ENCODE measurements at regions not wholly inside any gene's neighbourhood (a gene's known extent, or its start where the extent isn't known, plus 50 kb on each side); places are given as distances from the start of the nearest gene placed in this dataset.

GRCh38 chr11:47906066-47906465 is 57.9 kb upstream of the NUP160 start:
- no peaks in the 10 kb centered on the region for H3K36me3 ChIP-seq
- no peak overlapping the region for H3K27ac ChIP-seq
- H3K9me3 ChIP-seq: no peaks in the 10 kb centered on the region
- WGBS: 89% methylated on average over 6 of the region's 6 CpGs
- no peak overlapping the region for H3K4me3 ChIP-seq
- no peak for DNase-seq (ENCODE audit: low spot score in 2 of 2)
- peaks cover 3% of the 10 kb centered on the region for H3K4me1 ChIP-seq
- TF ChIP-seq POLR2AphosphoS5 (IDR thresholded peaks at IDR 0.05): no peak
- no peak for TF ChIP-seq EP300 (IDR thresholded peaks at IDR 0.05)
- TF ChIP-seq POLR2A (IDR thresholded peaks at IDR 0.05): no peak
- TF ChIP-seq, protein P1, sequence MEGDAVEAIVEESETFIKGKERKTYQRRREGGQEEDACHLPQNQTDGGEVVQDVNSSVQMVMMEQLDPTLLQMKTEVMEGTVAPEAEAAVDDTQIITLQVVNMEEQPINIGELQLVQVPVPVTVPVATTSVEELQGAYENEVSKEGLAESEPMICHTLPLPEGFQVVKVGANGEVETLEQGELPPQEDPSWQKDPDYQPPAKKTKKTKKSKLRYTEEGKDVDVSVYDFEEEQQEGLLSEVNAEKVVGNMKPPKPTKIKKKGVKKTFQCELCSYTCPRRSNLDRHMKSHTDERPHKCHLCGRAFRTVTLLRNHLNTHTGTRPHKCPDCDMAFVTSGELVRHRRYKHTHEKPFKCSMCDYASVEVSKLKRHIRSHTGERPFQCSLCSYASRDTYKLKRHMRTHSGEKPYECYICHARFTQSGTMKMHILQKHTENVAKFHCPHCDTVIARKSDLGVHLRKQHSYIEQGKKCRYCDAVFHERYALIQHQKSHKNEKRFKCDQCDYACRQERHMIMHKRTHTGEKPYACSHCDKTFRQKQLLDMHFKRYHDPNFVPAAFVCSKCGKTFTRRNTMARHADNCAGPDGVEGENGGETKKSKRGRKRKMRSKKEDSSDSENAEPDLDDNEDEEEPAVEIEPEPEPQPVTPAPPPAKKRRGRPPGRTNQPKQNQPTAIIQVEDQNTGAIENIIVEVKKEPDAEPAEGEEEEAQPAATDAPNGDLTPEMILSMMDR (IDR thresholded peaks at IDR 0.05): no peak
- H3K27me3 ChIP-seq: no peaks in the 10 kb centered on the region

DNA sequence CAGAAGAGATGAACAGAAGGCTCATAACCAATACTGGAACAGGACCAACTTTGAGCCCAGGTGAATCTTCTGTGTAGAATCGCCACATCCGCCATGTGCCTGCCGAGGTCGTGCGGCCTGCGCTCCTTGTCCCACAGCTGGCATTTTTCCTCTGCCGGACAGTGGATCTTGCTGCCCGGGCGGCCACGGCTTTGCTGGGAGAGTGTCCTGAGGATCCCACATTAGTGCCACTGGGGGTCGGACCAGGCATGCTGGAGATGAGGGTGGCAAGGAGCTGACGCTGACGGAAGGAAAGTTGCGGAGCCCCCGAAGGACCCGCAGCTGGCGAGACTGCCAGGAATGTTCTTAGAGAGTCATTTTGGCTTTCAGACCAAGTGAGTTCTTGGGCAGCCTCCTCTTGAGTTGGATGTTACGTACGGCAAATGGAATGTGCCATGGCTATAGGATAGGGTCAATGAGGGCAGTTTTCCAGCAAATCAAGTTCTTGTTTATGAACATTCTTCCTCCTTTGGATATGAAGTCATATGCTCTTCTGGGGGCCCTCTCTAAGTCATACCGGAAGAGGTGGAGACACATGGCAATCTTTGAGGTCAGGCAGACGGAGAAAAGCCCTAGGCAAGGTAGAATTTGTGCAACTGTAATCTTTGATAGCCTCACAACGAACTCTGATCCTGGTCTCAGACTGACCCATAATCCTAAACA is 57.4 kb upstream of the NUP160 start:
- TF ChIP-seq POLR2AphosphoS5 (IDR thresholded peaks at IDR 0.05) (no peak), EP300 (IDR thresholded peaks at IDR 0.05) (no peak), POLR2A (IDR thresholded peaks at IDR 0.05) (no peak)
- TF ChIP-seq, protein P1 (IDR thresholded peaks at IDR 0.05): no peak
- Histone ChIP-seq H3K36me3 (no peaks in the 10 kb centered on the region), H3K4me1 (peaks cover 3% of the 10 kb centered on the region), H3K27ac (no peak overlapping the region), H3K27me3 (no peaks in the 10 kb centered on the region), H3K9me3 (no peaks in the 10 kb centered on the region), H3K4me3 (no peak overlapping the region)
- 93% methylated on average over 22 of the region's 22 CpGs for WGBS
- no peak for DNase-seq (ENCODE audit: low spot score in 2 of 2)

- Histone ChIP-seq H3K27ac (no peak overlapping the region), H3K4me1 (peaks cover 3% of the 10 kb centered on the region), H3K27me3 (no peaks in the 10 kb centered on the region), H3K4me3 (no peak overlapping the region), H3K36me3 (no peaks in the 10 kb centered on the region), H3K9me3 (no peaks in the 10 kb centered on the region)
- no peak for DNase-seq (ENCODE audit: low spot score in 2 of 2)
- TF ChIP-seq POLR2AphosphoS5 (IDR thresholded peaks at IDR 0.05) (no peak), POLR2A (IDR thresholded peaks at IDR 0.05) (no peak), EP300 (IDR thresholded peaks at IDR 0.05) (no peak)
- TF ChIP-seq, protein P1 (IDR thresholded peaks at IDR 0.05): no peak
- 96% methylated on average over 9 of the region's 9 CpGs for WGBS
These were observed 56.7 kb upstream of the NUP160 start for GRCh38 chr11:47904808-47905207.

DNA sequence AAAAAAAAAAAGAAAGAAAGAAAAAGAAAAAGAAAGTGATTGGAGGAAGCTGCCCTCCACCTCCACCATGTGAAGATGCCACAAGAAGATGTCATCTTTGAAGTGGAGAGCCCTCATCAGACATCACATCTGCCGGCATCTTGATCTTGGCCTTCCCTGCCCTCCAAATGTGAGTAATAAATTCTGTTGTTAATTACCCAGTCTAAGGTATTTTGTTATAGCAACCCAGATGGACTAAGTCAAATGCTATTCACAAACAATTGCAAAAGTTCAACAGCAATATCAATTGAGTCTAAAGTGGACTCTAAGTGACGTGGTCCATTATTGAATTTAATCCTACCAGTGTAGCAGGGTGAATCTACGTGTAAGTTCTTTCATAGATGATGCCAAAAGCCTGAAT is 55.9 kb upstream of the NUP160 start:
- TF ChIP-seq POLR2A (IDR thresholded peaks at IDR 0.05): no peak
- no peak for TF ChIP-seq POLR2AphosphoS5 (IDR thresholded peaks at IDR 0.05)
- TF ChIP-seq, protein P1 (IDR thresholded peaks at IDR 0.05): no peak
- no peak for TF ChIP-seq EP300 (IDR thresholded peaks at IDR 0.05)
- 91% methylated on average over 3 of the region's 3 CpGs for WGBS
- DNase-seq (ENCODE audit: low spot score in 2 of 2): no peak

DNA sequence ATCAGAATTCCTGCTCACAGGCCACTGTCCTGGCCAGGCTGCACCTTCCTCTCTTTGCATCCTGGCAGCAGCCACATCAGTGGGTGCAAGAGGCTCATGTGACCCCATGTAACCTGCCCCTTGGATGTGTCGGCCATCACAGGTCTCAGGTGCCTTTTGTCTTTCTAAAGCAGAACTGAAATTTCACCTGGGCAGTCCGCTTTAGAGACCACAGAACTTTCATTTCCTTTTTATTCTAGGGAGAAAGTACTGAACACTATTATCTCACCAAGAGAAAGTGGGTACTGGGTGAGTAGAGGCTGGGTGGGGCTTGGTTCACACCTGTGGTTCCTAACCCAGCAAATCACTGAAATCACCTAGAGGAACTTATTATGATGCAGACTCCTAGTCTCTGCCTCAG is 51.7 kb upstream of the NUP160 start:
- no peaks in the 10 kb centered on the region for H3K36me3 ChIP-seq

More for the DNA sequence above, 55.9 kb upstream of the NUP160 start:
- Histone ChIP-seq H3K27me3 (no peaks in the 10 kb centered on the region), H3K4me3 (no peak overlapping the region), H3K36me3 (no peaks in the 10 kb centered on the region), H3K9me3 (no peaks in the 10 kb centered on the region), H3K27ac (no peak overlapping the region), H3K4me1 (peaks cover 3% of the 10 kb centered on the region)

More for the DNA sequence above, 51.7 kb upstream of the NUP160 start:
- H3K27me3 ChIP-seq: no peaks in the 10 kb centered on the region
- no peak overlapping the region for H3K27ac ChIP-seq
- no peak for TF ChIP-seq POLR2AphosphoS5 (IDR thresholded peaks at IDR 0.05)
- TF ChIP-seq, protein P1 (IDR thresholded peaks at IDR 0.05): no peak
- no peaks in the 10 kb centered on the region for H3K4me1 ChIP-seq
- no peak overlapping the region for H3K4me3 ChIP-seq
- no peak for DNase-seq (ENCODE audit: low spot score in 2 of 2)
- H3K9me3 ChIP-seq: no peaks in the 10 kb centered on the region
- WGBS: 88% methylated on average over 2 of the region's 2 CpGs
